HG03521 (cell line): ENCODE measurements at regions not wholly inside any gene's neighbourhood (a gene's known extent, or its start where the extent isn't known, plus 50 kb on each side); places are given as distances from the start of the nearest gene placed in this dataset.
"Not testable (repeated sequence)": the region's sequence is repeated elsewhere in the genome, so short reads cannot be mapped to it uniquely, and the experiment has no call there.

Experiments used
- ATAC-seq: cut with Tn5 transposase; IDR thresholded peaks from one replicate; pipeline ENCODE4 v1.9.1; 2021; ENCODE audit warnings: mild to moderate bottlenecking, moderate library complexity; ENCODE audit not compliant: unreplicated experiment

- ATAC-seq = no peak
These were observed 701.5 kb downstream of the BCL11A start for GRCh38 chr2:59851836-59852475.

- no peak for ATAC-seq
These were observed 702.9 kb downstream of the BCL11A start for GRCh38 chr2:59850554-59850953.

GRCh38 chr2:59833941-59834340, 719.5 kb downstream of the BCL11A start:
- ATAC-seq = no peak

- ATAC-seq = no peak
These were observed 722.9 kb downstream of the BCL11A start for GRCh38 chr2:59830601-59831000.

GRCh38 chr2:59827677-59828076, 725.8 kb downstream of the BCL11A start:
- ATAC-seq = no peak

GRCh38 chr2:59826177-59826576, 727.3 kb downstream of the BCL11A start:
- ATAC-seq = no peak

- no peak for ATAC-seq
These were observed 729.1 kb downstream of the BCL11A start for GRCh38 chr2:59824314-59824713.

- no peak for ATAC-seq
These were observed 737.4 kb downstream of the BCL11A start for GRCh38 chr2:59816075-59816474.

GRCh38 chr2:59810283-59810682, 743.2 kb downstream of the BCL11A start:
- ATAC-seq = not testable (repeated sequence)

GRCh38 chr2:59806486-59806885, 747.0 kb downstream of the BCL11A start:
- ATAC-seq = no peak

GRCh38 chr2:59804732-59805131, 748.7 kb downstream of the BCL11A start:
- ATAC-seq = no peak

- no peak for ATAC-seq
These were observed 749.9 kb downstream of the BCL11A start for GRCh38 chr2:59803586-59803985.

- no peak for ATAC-seq
These were observed 754.7 kb downstream of the BCL11A start for GRCh38 chr2:59798687-59799232.

- no peak for ATAC-seq
These were observed 762.3 kb downstream of the BCL11A start for GRCh38 chr2:59791004-59791618.

GRCh38 chr2:59790186-59791003, 763.1 kb downstream of the BCL11A start:
- ATAC-seq = no peak

- no peak for ATAC-seq
These were observed 763.9 kb downstream of the BCL11A start for GRCh38 chr2:59789523-59789922.

- ATAC-seq = no peak
These were observed 766.4 kb downstream of the BCL11A start for GRCh38 chr2:59787095-59787494.

GRCh38 chr2:59786684-59787083, 766.8 kb downstream of the BCL11A start:
- ATAC-seq = no peak

GRCh38 chr2:59779571-59779970, 773.9 kb downstream of the BCL11A start:
- ATAC-seq = no peak

GRCh38 chr2:59777120-59777519, 776.3 kb downstream of the BCL11A start:
- ATAC-seq = no peak

- no peak for ATAC-seq
These were observed 776.8 kb downstream of the BCL11A start for GRCh38 chr2:59776726-59777008.
